Pancreas (tissue), 10 donors: ENCODE measurements at regions not wholly inside any gene's neighbourhood (a gene's known extent, or its start where the extent isn't known, plus 50 kb on each side); places are given as distances from the start of the nearest gene placed in this dataset.

Source experiments
- ATAC-seq, 4 donors: fragments of 200-7000 bp; cut with Tn5 transposase; one replicate each; pipeline versions ENCODE4 v1.8.0 to v1.9.1; 2020; ENCODE audit warnings: mild to moderate bottlenecking in 4 of 4, moderate library complexity in 4 of 4
- DNase-seq, 6 donors: peaks; one replicate each; pipeline ENCODE4 v3.0.0-alpha.2; 2020
- FAIRE-seq: peaks from 2 replicates; lab custom pipeline; 2012; peaks lifted over from hg19 to GRCh38; lab: Jason Lieb, UNC
- H3K27ac ChIP-seq, 4 donors: fragments of 200-600 bp; sonication (generic); 1 replicate in 3 of 4; 2 replicates in 1 of 4; pipeline versions ENCODE4 v1.5.0 to v1.8.0; 2020
- H3K27me3 ChIP-seq, 4 donors: fragments of 200-600 bp; one replicate each; pipeline ENCODE4 v1.8.0; 2021
- H3K36me3 ChIP-seq, 3 donors: fragments of 200-600 bp; sonication (generic) in 1 of 3; one replicate each; pipeline versions ENCODE4 v1.5.0 to v1.8.0; 2020 to 2021
- H3K4me1 ChIP-seq, 3 donors: fragments of 200-600 bp; one replicate each; pipeline ENCODE4 v1.8.0; 2021
- H3K4me3 ChIP-seq, 4 donors: fragments of 200-600 bp; sonication (generic) in 2 of 4; one replicate each; pipeline versions ENCODE4 v1.5.0 to v1.8.0; 2020 to 2021
- H3K9me3 ChIP-seq, 4 donors: fragments of 200-600 bp; one replicate each; pipeline ENCODE4 v1.8.0; 2021
- CTCF ChIP-seq, 4 donors: fragments of 200-600 bp; sonication (generic) in 3 of 4; IDR thresholded peaks; one replicate each; pipeline versions ENCODE4 v1.5.0 to v1.8.0; 2021; ENCODE audit warnings: antibody characterized with exemption in 4 of 4
- WGBS, 2 donors: extraction: QIAGEN DNeasy Blood & Tissue Kit; methylation state at CpG; one replicate each; pipeline ENCODE4 v1.1.7; 2013; 5-methylcytosine and 5-hydroxymethylcytosine counted together
- intact Hi-C, 3 donors: fragments of 100-400 bp; cut with DNase I; formaldehyde crosslinking; loops; one replicate each; pipeline versions ENCODE4 v1.11.1 to v1.14.2; 2022
- donor health status: healthy with polysubstance abuse.
- donor health status: DM: no; HTN: no; CAD: no; lungs with moderate emphysema.
- donor health status: DM: no; HTN: no; CAD: no.
- donor health status: control.
- donor health status: control.
- donor health status: Bipolar disorder and iron deficiency.
- donor health status: DM: yes; HTN: yes; CAD: no.
- donor health status: DM: no; HTN: no; CAD: no.
- donor health status: DM: no; HTN: no; CAD: no.
- donor health status: DM: yes; HTN: yes; CAD: no.

- ATAC-seq (no peak), DNase-seq (no peak), FAIRE-seq (no peak)
- H3K4me1 ChIP-seq, result no peaks in the 10 kb centered on the region
- intact Hi-C loops, result no loop called here
- TF ChIP-seq CTCF (IDR thresholded peaks at IDR 0.05), result no peak
- H3K27me3 ChIP-seq, result no peaks in the 10 kb centered on the region
- no peak overlapping the region for H3K27ac ChIP-seq
- H3K4me3 ChIP-seq, result no peak overlapping the region
- no peaks in the 10 kb centered on the region for H3K36me3 ChIP-seq
- H3K9me3 ChIP-seq, result no peaks in the 10 kb centered on the region
Observed at GRCh38 chr11:116665523-116665922, 107.3 kb downstream of the BUD13 start.

GRCh38 chr11:116661056-116661455 lies 111.7 kb downstream of the BUD13 start:
- no peak for TF ChIP-seq CTCF (IDR thresholded peaks at IDR 0.05)
- ATAC-seq (no peak), FAIRE-seq (no peak), DNase-seq (no peak)
- no peaks in the 10 kb centered on the region for H3K9me3 ChIP-seq
- H3K4me3 ChIP-seq, result no peak overlapping the region
- H3K27me3 ChIP-seq, result no peaks in the 10 kb centered on the region
- H3K27ac ChIP-seq, result no peak overlapping the region
- no peaks in the 10 kb centered on the region for H3K36me3 ChIP-seq
- intact Hi-C loops, result no loop called here
- WGBS, 2 donors, result 66 to 72% methylated on average over 3 of the region's 3 CpGs
- no peaks in the 10 kb centered on the region for H3K4me1 ChIP-seq

GRCh38 chr11:116660011-116660410 lies 112.8 kb downstream of the BUD13 start:
- DNase-seq, result no peak
- Histone ChIP-seq H3K27me3 (no peaks in the 10 kb centered on the region), H3K4me1 (no peaks in the 10 kb centered on the region), H3K9me3 (no peaks in the 10 kb centered on the region), H3K4me3 (no peak overlapping the region), H3K27ac (no peak overlapping the region), H3K36me3 (no peaks in the 10 kb centered on the region)
- 54 to 68% methylated on average over 7 of the region's 7 CpGs for WGBS, 2 donors
- no peak for FAIRE-seq
- intact Hi-C loops, result no loop called here
- no peak for ATAC-seq
- TF ChIP-seq CTCF (IDR thresholded peaks at IDR 0.05), result no peak

GRCh38 chr11:116658876-116659535 lies 113.8 kb downstream of the BUD13 start:
- Histone ChIP-seq H3K4me1 (no peaks in the 10 kb centered on the region), H3K27ac (no peak overlapping the region), H3K36me3 (no peaks in the 10 kb centered on the region), H3K4me3 (no peak overlapping the region), H3K27me3 (no peaks in the 10 kb centered on the region), H3K9me3 (no peaks in the 10 kb centered on the region)
- FAIRE-seq (no peak), ATAC-seq (no peak), DNase-seq (no peak)
- 60 to 67% methylated on average over 14 of the region's 14 CpGs for WGBS, 2 donors
- intact Hi-C loops, result no loop called here
- no peak for TF ChIP-seq CTCF (IDR thresholded peaks at IDR 0.05)
